BLaER1 treated with 17β-estradiol and CSF1 and Interleukin-3, amounts not matched to agents 10 nM and 100 nM (cell line): ENCODE measurements at regions not wholly inside any gene's neighbourhood (a gene's known extent, or its start where the extent isn't known, plus 50 kb on each side); places are given as distances from the start of the nearest gene placed in this dataset.

Source experiments
- H3K27ac ChIP-seq, 11 experiments: shearing (Covaris generic); formaldehyde crosslinking; 2 replicates each; pipeline ENCODE4 v1.8.1; 2022
- H3K27me3 ChIP-seq, 11 experiments: shearing (Covaris generic); formaldehyde crosslinking; 2 replicates each; pipeline ENCODE4 v1.8.1; 2022
- H3K36me3 ChIP-seq, 11 experiments: shearing (Covaris generic); formaldehyde crosslinking; 2 replicates each; pipeline ENCODE4 v1.8.1; 2022
- H3K4me1 ChIP-seq, 10 experiments: shearing (Covaris generic); formaldehyde crosslinking; 2 replicates each; pipeline ENCODE4 v1.8.1; 2022
- H3K4me2 ChIP-seq, 11 experiments: shearing (Covaris generic); formaldehyde crosslinking; 2 replicates each; pipeline ENCODE4 v1.8.1; 2022
- H3K4me3 ChIP-seq, 10 experiments: shearing (Covaris generic); formaldehyde crosslinking; 2 replicates each; pipeline ENCODE4 v1.8.1; 2022
- H3K9ac ChIP-seq, 11 experiments: shearing (Covaris generic); formaldehyde crosslinking; 2 replicates each; pipeline ENCODE4 v1.8.1; 2022
- H3K9me3 ChIP-seq, 11 experiments: shearing (Covaris generic); formaldehyde crosslinking; replicated peaks in 1 of 11; 2 replicates each; pipeline ENCODE4 v1.8.1; 2022
- H4K20me1 ChIP-seq, 11 experiments: shearing (Covaris generic); formaldehyde crosslinking; 2 replicates each; pipeline ENCODE4 v1.8.1; 2022
- Cebpa-rat ChIP-seq, 11 experiments: shearing (Covaris generic); IDR thresholded peaks; 2 replicates each; pipeline ENCODE4 v1.8.1; 2022

DNA sequence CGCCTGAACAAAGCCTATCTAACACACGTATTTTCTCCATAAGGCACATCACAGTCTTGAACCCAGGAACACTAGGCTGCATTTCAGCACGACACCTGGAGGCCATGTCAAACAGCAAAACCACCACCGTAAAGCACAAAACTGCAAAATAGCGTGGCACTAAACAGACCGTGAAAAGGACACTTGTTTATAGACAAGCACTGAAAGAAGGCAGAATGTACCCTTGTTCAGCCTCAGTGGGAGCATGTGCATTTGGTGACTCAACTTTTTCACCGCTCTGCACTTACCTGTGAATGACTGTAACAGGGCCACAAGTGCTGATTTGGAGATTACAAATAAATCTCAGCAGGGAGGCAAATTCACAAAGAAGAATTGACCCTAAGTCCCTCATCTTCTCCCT, 80.8 kb downstream of the ISG20 start:
- no peaks in the 10 kb centered on the region for H4K20me1 ChIP-seq
- no peak overlapping the region; a peak in 2 of 22 replicates for H3K4me2 ChIP-seq
- H3K4me1 ChIP-seq, result peaks cover 0 to 2% (median under 1%) of the 10 kb centered on the region in 10 experiments; a peak in 7 of 20 replicates
- H3K27me3 ChIP-seq, result no peaks in the 10 kb centered on the region
- H3K9me3 ChIP-seq, result peaks cover 0 to 7% (median 0%) of the 10 kb centered on the region in 11 experiments; a peak in 4 of 22 replicates
- no peak for TF ChIP-seq Cebpa-rat (IDR thresholded peaks at IDR 0.05)
- H3K27ac ChIP-seq, result no peak overlapping the region
- no peak overlapping the region for H3K9ac ChIP-seq
- H3K36me3 ChIP-seq, result no peaks in the 10 kb centered on the region
- no peak overlapping the region for H3K4me3 ChIP-seq

DNA sequence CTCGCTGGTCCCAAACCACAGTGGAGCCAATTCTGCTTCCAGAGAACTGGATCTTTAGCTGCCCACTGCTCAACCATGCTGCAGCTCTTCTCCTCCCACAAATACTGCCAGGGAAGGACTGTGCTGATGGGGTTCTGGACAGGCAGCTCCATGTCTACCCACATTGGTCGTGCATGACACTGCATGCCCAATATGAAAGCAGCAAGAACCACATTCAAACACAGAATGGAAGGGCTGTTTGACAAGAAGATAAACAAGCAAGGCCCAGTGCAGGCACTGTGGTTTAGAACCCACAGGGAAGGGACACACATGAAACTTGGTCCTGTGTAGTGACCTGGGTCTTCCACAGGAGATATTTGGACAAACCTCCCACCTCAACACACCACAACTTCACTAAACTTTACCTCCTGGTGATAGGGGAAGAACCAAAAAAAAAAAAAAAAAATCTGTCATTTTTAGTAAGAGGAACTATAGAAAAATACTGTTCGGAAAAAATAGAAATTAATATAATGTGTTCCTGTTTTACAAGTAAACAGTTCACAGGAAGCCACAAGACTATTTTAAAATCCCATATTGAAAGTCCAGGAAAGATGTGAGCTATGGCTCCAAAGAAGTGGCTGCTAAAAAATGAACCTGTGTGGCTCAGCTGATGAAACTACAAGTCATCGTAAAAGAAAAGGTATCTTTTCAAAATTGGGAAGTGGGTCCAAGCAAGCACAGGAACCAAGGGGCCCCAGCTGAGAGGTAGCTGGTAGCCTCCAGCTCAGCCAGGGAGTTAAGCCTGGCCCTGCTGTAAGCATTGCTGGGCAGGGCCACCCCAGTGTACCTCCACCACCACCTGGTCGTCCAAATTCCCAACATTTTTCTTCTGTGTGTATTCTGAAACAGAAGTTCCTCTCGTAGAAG, 77.7 kb upstream of the ACAN start:
- no peak overlapping the region for H3K9ac ChIP-seq
- 0 out of 22 replicates have a peak overlapping the region, but pooled peaks of 1 of the 11 experiments have one; percentile 0 for H3K27ac ChIP-seq
- H3K27me3 ChIP-seq, result no peaks in the 10 kb centered on the region
- peak overlapping the region; percentile 55 to 86 (median 69) for H3K4me2 ChIP-seq
- no peak for TF ChIP-seq Cebpa-rat (IDR thresholded peaks at IDR 0.05)
- H3K36me3 ChIP-seq, result no peaks in the 10 kb centered on the region
- no peak overlapping the region for H3K4me3 ChIP-seq
- peaks cover 18 to 22% (median 20%) of the 10 kb centered on the region in 10 experiments for H3K4me1 ChIP-seq
- peaks cover 0 to 7% (median 0%) of the 10 kb centered on the region in 11 experiments; a peak in 4 of 22 replicates for H3K9me3 ChIP-seq
- no peaks in the 10 kb centered on the region for H4K20me1 ChIP-seq

DNA sequence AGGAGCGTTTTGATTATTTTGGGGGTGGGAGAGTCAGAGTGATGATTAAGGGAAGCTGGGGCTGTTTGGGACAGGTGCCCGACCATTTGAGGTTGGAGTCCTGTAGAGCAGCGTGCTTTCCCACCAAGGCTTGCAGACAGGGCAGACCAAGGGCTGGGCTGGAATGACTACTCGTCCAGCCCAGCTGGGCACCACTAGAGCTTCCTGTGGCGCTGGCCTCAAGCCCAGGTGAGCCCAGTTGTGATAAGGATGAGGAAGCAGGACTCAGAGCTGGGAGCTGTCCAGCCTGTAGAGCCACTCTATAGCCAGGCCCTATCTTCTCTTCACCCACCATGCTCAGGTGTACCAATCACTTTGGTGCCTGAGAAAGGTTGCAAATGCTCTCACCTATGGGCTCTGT, 75.8 kb upstream of the ACAN start:
- no peak for TF ChIP-seq Cebpa-rat (IDR thresholded peaks at IDR 0.05)

DNA sequence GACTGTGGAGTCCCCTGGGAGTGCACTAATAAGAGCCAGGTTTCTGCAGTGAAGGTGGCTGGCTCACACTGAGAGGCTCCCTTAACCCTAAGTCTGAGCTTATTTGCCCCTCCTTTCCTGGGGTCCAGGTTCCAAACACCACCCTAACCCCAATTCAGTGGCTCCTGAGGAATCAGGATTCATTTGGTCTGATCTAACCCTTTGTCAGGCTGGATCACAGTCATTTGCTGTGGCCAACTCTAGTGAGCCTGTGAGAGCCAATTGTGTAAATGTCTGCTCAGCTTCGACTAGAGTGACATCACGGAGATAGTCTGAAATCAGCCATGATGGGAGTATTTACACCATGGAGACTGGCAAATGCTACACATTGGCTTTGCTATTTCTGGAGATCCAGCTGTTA, 73.7 kb upstream of the ACAN start:
- H3K4me3 ChIP-seq, result no peak overlapping the region
- no peaks in the 10 kb centered on the region for H3K27me3 ChIP-seq
- H3K4me2 ChIP-seq, result no peak overlapping the region
- H3K4me1 ChIP-seq, result peaks cover 18 to 22% (median 20%) of the 10 kb centered on the region in 10 experiments
- peaks cover 0 to 6% (median 0%) of the 10 kb centered on the region in 11 experiments; a peak in 1 of 22 replicates for H3K9me3 ChIP-seq
- no peak overlapping the region for H3K9ac ChIP-seq
- TF ChIP-seq Cebpa-rat (IDR thresholded peaks at IDR 0.05), result no peak
- H3K36me3 ChIP-seq, result no peaks in the 10 kb centered on the region
- H3K27ac ChIP-seq, result no peak overlapping the region
- no peaks in the 10 kb centered on the region for H4K20me1 ChIP-seq

More for the DNA sequence above, 75.8 kb upstream of the ACAN start:
- Histone ChIP-seq H3K27me3 (no peaks in the 10 kb centered on the region), H3K36me3 (no peaks in the 10 kb centered on the region), H3K4me1 (peaks cover 18 to 22% (median 20%) of the 10 kb centered on the region in 10 experiments), H3K4me2 (no peak overlapping the region), H3K9ac (no peak overlapping the region), H3K9me3 (peaks cover 0 to 7% (median 0%) of the 10 kb centered on the region in 11 experiments; a peak in 4 of 22 replicates), H4K20me1 (no peaks in the 10 kb centered on the region), H3K27ac (no peak overlapping the region), H3K4me3 (no peak overlapping the region)

DNA sequence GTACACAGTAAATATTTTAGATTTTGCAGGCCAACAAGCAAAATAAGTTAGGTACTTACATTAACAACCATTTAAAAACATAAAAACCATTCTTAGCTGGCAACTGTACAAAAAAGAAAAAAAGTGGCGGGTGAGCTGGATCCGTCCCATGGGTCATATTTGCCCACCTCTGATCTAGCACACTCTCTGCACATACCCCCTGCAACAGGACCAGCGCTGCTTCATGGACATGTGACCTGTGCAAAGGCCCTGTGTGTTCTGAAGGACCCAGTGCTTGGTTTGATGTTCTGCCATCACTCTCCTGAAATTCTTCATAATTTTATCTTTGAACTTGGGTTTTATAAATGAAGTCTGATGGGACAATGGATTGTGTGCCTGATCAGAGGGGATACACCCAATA, 72.5 kb upstream of the ACAN start:
- Histone ChIP-seq H3K4me3 (no peak overlapping the region), H3K9me3 (peaks cover 0 to 6% (median 0%) of the 10 kb centered on the region in 11 experiments; a peak in 1 of 22 replicates), H3K4me1 (peaks cover 8 to 10% (median 9%) of the 10 kb centered on the region in 10 experiments), H3K36me3 (no peaks in the 10 kb centered on the region), H3K27me3 (no peaks in the 10 kb centered on the region), H3K9ac (no peak overlapping the region), H4K20me1 (no peaks in the 10 kb centered on the region), H3K27ac (no peak overlapping the region), H3K4me2 (no peak overlapping the region)
- no peak for TF ChIP-seq Cebpa-rat (IDR thresholded peaks at IDR 0.05)

DNA sequence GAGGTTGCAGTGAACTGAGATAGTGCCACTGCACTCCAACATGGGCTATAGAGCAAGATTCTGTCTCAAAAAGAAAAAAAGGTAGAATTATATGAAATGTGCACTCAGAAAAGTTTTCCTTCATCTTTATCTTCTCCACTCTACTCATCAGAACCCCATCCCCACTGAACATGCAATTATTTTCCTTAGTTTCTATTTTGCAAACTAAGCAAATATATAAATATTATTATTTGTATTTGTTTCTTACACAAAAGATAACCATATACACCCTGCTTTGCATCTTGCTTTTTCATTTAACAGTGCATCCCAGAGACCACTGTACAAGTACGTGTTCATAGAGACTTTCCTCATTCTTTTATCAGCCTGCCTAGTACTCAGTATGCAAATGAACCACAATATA, 68.0 kb upstream of the ACAN start:
- Histone ChIP-seq H3K27me3 (no peaks in the 10 kb centered on the region), H3K36me3 (no peaks in the 10 kb centered on the region), H3K27ac (no peak overlapping the region), H3K4me1 (no peaks in the 10 kb centered on the region; a peak in 1 of 20 replicates), H4K20me1 (no peaks in the 10 kb centered on the region), H3K4me3 (no peak overlapping the region), H3K9ac (no peak overlapping the region), H3K4me2 (no peak overlapping the region), H3K9me3 (peaks cover 0 to 6% (median 0%) of the 10 kb centered on the region in 11 experiments; a peak in 1 of 22 replicates)
- no peak for TF ChIP-seq Cebpa-rat (IDR thresholded peaks at IDR 0.05)

DNA sequence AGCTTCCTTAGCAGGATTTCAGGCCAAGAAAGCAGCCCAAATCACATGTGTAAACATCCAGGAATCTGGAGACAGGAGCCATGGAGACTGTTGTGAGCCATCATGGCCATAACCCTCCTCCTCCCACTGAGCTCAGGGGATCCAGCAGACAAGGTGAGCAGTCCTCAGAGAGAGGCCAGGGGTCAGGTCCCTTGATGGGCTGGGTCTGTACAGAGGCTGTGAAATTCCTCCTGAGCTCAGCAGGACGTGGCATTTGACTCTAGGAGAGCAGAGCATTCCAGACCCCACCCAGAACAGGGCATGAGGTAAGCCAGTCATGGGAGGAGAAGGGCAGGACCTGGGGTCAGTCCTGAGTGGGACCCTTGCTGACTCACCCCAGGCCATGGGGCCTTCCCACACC, 67.0 kb upstream of the ACAN start:
- Histone ChIP-seq H3K9ac (no peak overlapping the region), H3K4me1 (no peaks in the 10 kb centered on the region; a peak in 1 of 20 replicates), H4K20me1 (no peaks in the 10 kb centered on the region), H3K9me3 (peaks cover 0 to 6% (median 0%) of the 10 kb centered on the region in 11 experiments; a peak in 1 of 22 replicates), H3K4me3 (no peak overlapping the region), H3K27ac (no peak overlapping the region), H3K4me2 (no peak overlapping the region), H3K36me3 (no peaks in the 10 kb centered on the region), H3K27me3 (no peaks in the 10 kb centered on the region)
- no peak for TF ChIP-seq Cebpa-rat (IDR thresholded peaks at IDR 0.05)

DNA sequence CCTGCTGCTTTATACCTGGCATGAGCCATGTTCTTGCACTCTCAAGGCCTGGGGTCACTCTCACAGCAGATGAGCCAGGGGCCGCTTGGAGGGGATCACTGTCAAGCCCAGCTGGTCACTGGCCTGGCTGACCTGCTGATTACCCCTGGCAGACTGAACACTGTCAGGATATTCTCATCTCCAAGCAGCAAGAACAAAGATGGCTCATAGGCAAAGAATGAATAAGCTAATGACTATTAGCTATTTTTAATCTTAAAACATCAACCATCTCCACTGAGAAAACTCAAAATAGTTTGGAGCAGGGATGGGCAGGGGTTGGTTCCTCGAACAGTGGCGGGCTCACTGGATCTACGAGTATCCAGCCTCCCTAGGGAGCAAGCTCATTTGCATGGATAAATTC, 64.4 kb upstream of the ACAN start:
- Histone ChIP-seq H3K27ac (no peak overlapping the region), H3K4me1 (no peaks in the 10 kb centered on the region; a peak in 1 of 20 replicates), H3K9me3 (no peaks in the 10 kb centered on the region), H3K4me2 (no peak overlapping the region), H3K27me3 (no peaks in the 10 kb centered on the region), H3K9ac (no peak overlapping the region), H4K20me1 (no peaks in the 10 kb centered on the region), H3K4me3 (no peak overlapping the region), H3K36me3 (no peaks in the 10 kb centered on the region)
- no peak for TF ChIP-seq Cebpa-rat (IDR thresholded peaks at IDR 0.05)

DNA sequence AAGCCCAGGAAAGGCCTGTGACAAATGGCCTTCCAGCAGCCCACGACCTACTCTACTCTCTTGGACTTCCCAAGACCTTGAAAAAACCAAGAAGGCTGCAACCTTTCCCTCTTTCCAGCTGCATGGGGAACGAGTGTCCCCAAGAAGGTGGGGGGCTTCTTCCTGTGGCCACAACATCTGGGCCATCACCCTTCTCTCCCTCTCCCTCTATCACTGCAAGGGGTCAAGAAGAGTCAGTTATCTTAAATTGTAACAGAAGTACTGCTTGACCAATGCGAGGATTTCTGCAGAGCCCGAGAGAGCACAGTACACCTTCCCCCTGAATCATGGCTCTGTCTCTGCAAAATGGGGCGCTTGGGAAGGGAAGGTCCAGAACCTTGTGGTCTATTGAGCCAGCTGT, 63.7 kb upstream of the ACAN start:
- H3K4me1 ChIP-seq, result no peaks in the 10 kb centered on the region; a peak in 1 of 20 replicates
- H3K27me3 ChIP-seq, result no peaks in the 10 kb centered on the region
- no peaks in the 10 kb centered on the region for H4K20me1 ChIP-seq

More for the DNA sequence above, 63.7 kb upstream of the ACAN start:
- Histone ChIP-seq H3K9ac (no peak overlapping the region), H3K9me3 (no peaks in the 10 kb centered on the region), H3K27ac (no peak overlapping the region), H3K4me2 (no peak overlapping the region), H3K36me3 (no peaks in the 10 kb centered on the region), H3K4me3 (no peak overlapping the region)
- no peak for TF ChIP-seq Cebpa-rat (IDR thresholded peaks at IDR 0.05)
